Brain microvascular endothelial cell (primary cell): ENCODE measurements at regions not wholly inside any gene's neighbourhood (a gene's known extent, or its start where the extent isn't known, plus 50 kb on each side); places are given as distances from the start of the nearest gene placed in this dataset.

ENCODE experiments used
- DNase-seq: peaks from one replicate; pipeline ENCODE4 v3.0.0-alpha.2; 2020
- H3K27ac ChIP-seq: fragments of 250-450 bp; sonication (Bioruptor Pico); 2 replicates; pipeline ENCODE4 v1.5.1; 2020; ENCODE audit warnings: mild to moderate bottlenecking, moderate library complexity
- H3K27me3 ChIP-seq: fragments of 250-450 bp; sonication (Bioruptor Pico); replicated peaks from 2 replicates; pipeline ENCODE4 v1.5.1; 2020; ENCODE audit warnings: mild to moderate bottlenecking
- H3K36me3 ChIP-seq: fragments of 250-450 bp; sonication (Bioruptor Pico); replicated peaks from 2 replicates; pipeline ENCODE4 v1.5.1; 2020; ENCODE audit warnings: mild to moderate bottlenecking
- H3K4me3 ChIP-seq: 2 replicates; pipeline ENCODE4 v1.5.1; 2011; ENCODE audit warnings: low read depth, mild to moderate bottlenecking, control low read depth, low read length, moderate library complexity
- in situ Hi-C: cut with HindIII; loops from 2 replicates; pipeline ENCODE4 v1.10.0; 2017; ENCODE audit warnings: low sequenced_read_pairs, low pct_ligation_motif_present
- TF ChIP-seq, protein P1 (sequence below): IDR thresholded peaks from 2 replicates; pipeline ENCODE4 v1.5.1; 2011; ENCODE audit warnings: low read depth, mild to moderate bottlenecking, moderate library complexity, low read length, control low read depth, inconsistent platforms; ENCODE audit errors: missing control alignments

GRCh38 chr22:47442821-47443220, 680.4 kb downstream of the TBC1D22A start:
- DNase-seq: no peak
- no peaks in the 10 kb centered on the region for H3K27me3 ChIP-seq
- H3K36me3 ChIP-seq: no peaks in the 10 kb centered on the region
- in situ Hi-C loops: no loop called here
- no peak overlapping the region for H3K4me3 ChIP-seq
- H3K27ac ChIP-seq: no peak overlapping the region
- TF ChIP-seq, protein P1, sequence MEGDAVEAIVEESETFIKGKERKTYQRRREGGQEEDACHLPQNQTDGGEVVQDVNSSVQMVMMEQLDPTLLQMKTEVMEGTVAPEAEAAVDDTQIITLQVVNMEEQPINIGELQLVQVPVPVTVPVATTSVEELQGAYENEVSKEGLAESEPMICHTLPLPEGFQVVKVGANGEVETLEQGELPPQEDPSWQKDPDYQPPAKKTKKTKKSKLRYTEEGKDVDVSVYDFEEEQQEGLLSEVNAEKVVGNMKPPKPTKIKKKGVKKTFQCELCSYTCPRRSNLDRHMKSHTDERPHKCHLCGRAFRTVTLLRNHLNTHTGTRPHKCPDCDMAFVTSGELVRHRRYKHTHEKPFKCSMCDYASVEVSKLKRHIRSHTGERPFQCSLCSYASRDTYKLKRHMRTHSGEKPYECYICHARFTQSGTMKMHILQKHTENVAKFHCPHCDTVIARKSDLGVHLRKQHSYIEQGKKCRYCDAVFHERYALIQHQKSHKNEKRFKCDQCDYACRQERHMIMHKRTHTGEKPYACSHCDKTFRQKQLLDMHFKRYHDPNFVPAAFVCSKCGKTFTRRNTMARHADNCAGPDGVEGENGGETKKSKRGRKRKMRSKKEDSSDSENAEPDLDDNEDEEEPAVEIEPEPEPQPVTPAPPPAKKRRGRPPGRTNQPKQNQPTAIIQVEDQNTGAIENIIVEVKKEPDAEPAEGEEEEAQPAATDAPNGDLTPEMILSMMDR: no peak

DNA sequence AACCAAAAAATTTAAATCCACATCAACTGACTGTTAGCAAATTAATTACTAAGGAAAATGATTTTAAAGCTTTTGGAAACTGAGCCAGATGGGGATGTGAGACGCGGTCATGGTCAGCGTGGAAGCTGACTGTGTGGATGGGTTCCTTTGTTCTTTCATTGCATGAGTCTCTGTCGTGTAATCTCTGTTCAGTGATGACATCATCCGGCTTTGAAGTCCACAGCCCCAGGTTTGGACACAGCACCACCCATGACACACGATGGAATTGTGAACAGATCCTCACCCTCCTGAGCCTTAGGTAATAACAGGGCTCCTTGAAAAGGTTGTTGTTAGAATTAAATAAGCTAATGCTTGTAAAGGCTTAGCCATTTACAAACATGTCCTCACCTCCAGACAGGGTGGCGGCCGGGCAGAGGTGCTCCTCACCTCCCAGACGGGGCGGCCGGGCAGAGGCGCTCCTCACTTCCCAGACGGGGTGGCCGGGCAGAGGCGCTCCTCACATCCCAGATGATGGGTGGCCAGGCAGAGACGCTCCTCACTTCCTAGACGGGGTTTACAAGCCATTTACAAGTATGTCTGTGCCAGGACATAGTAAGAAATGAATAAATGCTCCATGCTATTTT, 677.3 kb downstream of the TBC1D22A start:
- in situ Hi-C loops: no loop called here
- TF ChIP-seq, protein P1: no peak
- Histone ChIP-seq H3K36me3 (no peaks in the 10 kb centered on the region), H3K4me3 (no peak overlapping the region), H3K27ac (no peak overlapping the region), H3K27me3 (no peaks in the 10 kb centered on the region)
- DNase-seq: no peak

GRCh38 chr22:47437636-47438035, 675.2 kb downstream of the TBC1D22A start:
- Histone ChIP-seq H3K36me3 (no peaks in the 10 kb centered on the region), H3K4me3 (no peak overlapping the region), H3K27ac (no peak overlapping the region), H3K27me3 (no peaks in the 10 kb centered on the region)
- DNase-seq: no peak
- in situ Hi-C loops: no loop called here
- TF ChIP-seq, protein P1: no peak

- Histone ChIP-seq H3K27ac (no peak overlapping the region), H3K36me3 (no peaks in the 10 kb centered on the region), H3K4me3 (no peak overlapping the region), H3K27me3 (no peaks in the 10 kb centered on the region)
- in situ Hi-C loops: no loop called here
- DNase-seq: no peak
- TF ChIP-seq, protein P1: no peak
These were observed 674.7 kb downstream of the TBC1D22A start for GRCh38 chr22:47437110-47437509.

DNA sequence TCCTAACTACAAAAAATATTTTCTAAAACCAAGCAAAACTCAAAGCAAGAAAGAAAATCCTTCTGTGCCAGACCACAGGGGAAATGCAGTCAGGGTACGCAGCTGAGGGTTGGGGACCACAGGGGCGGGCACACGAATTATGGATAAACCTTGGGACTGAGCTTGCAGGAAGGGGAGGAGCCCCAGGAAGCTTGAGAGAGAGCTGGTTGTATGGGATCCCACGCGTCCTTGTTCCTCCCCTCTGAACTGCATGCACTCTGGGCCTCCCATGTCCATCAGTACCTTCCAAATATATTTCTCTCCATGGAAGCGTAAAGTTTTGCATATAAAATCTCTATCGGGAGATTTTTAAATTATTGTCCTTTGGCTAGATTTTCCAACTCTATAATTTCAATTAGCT, 673.4 kb downstream of the TBC1D22A start:
- H3K36me3 ChIP-seq: no peaks in the 10 kb centered on the region
- DNase-seq: no peak
- in situ Hi-C loops: no loop called here
- no peak overlapping the region for H3K4me3 ChIP-seq
- TF ChIP-seq, protein P1: no peak
- H3K27ac ChIP-seq: no peak overlapping the region
- H3K27me3 ChIP-seq: no peaks in the 10 kb centered on the region

GRCh38 chr22:47435204-47435487, 672.7 kb downstream of the TBC1D22A start:
- DNase-seq: no peak
- H3K27me3 ChIP-seq: no peaks in the 10 kb centered on the region
- H3K36me3 ChIP-seq: no peaks in the 10 kb centered on the region
- no peak overlapping the region for H3K4me3 ChIP-seq
- no peak overlapping the region for H3K27ac ChIP-seq
- in situ Hi-C loops: no loop called here
- TF ChIP-seq, protein P1: no peak
